AG04450 (cell line): ENCODE measurements at regions not wholly inside any gene's neighbourhood (a gene's known extent, or its start where the extent isn't known, plus 50 kb on each side); places are given as distances from the start of the nearest gene placed in this dataset.

Source experiments
- CTCF ChIA-PET: fragments of 300-600, 350-600 bp; formaldehyde crosslinking; extraction: SDS; loops from one replicate; lab custom pipeline; 2022; ENCODE audit warnings: antibody characterized with exemption, inconsistent platforms; lab: Charles Lee
- POLR2A ChIA-PET: fragments of 350-600 bp; formaldehyde crosslinking; extraction: SDS; loops from one replicate; lab custom pipeline; 2021; ENCODE audit warnings: antibody characterized with exemption, inconsistent platforms; lab: Yijun Ruan, JAX
- DNase-seq: peaks from one replicate; pipeline ENCODE4 v3.0.0-alpha.2; 2011; ENCODE audit warnings: low read depth, low spot score
- H3K27ac ChIP-seq: one replicate; pipeline ENCODE4 v1.5.1; 2012; ENCODE audit warnings: low read depth, low read length, control low read depth
- H3K27me3 ChIP-seq: one replicate; pipeline ENCODE4 v1.6.0; 2012; ENCODE audit warnings: low read length; ENCODE audit not compliant: control insufficient read depth, insufficient read depth
- H3K4me3 ChIP-seq: 2 replicates; pipeline ENCODE4 v1.5.1; 2011; ENCODE audit warnings: mild to moderate bottlenecking, low read depth, low read length, control low read depth
- H3K9me3 ChIP-seq: 2 replicates; pipeline ENCODE4 v1.5.1; 2012; ENCODE audit warnings: low read length; ENCODE audit not compliant: control insufficient read depth, insufficient read depth
- CTCF ChIP-seq: IDR thresholded peaks from 2 replicates; pipeline ENCODE4 v1.5.1; 2011; ENCODE audit warnings: low read depth, low read length, control low read depth, inconsistent platforms

GRCh38 chr12:105951732-105952131, 187.0 kb downstream of the NUAK1 start:
- H3K9me3 ChIP-seq = no peaks in the 10 kb centered on the region
- no peak for TF ChIP-seq CTCF
- ChIA-PET CTCF (no interaction called here), POLR2A (no interaction called here)
- no peak overlapping the region for H3K4me3 ChIP-seq
- no peak overlapping the region for H3K27ac ChIP-seq
- H3K27me3 ChIP-seq = no peaks in the 10 kb centered on the region
- no peak for DNase-seq

- no peak overlapping the region for H3K4me3 ChIP-seq
- ChIA-PET CTCF (no interaction called here), POLR2A (no interaction called here)
- no peak overlapping the region for H3K27ac ChIP-seq
- no peak for DNase-seq
- H3K9me3 ChIP-seq = no peaks in the 10 kb centered on the region
- no peak for TF ChIP-seq CTCF
- H3K27me3 ChIP-seq = no peaks in the 10 kb centered on the region
Observed at GRCh38 chr12:105954951-105955931, 183.5 kb downstream of the NUAK1 start.

- no peak overlapping the region for H3K27ac ChIP-seq
- H3K27me3 ChIP-seq = no peaks in the 10 kb centered on the region
- no peak for DNase-seq
- TF ChIP-seq CTCF = no peak
- H3K4me3 ChIP-seq = no peak overlapping the region
- ChIA-PET POLR2A (no interaction called here), CTCF (no interaction called here)
- H3K9me3 ChIP-seq = no peaks in the 10 kb centered on the region
Observed at GRCh38 chr12:105955976-105956375, 182.8 kb downstream of the NUAK1 start.

- Histone ChIP-seq H3K9me3 (no peaks in the 10 kb centered on the region), H3K4me3 (no peak overlapping the region), H3K27me3 (no peaks in the 10 kb centered on the region), H3K27ac (no peak overlapping the region)
- no peak for DNase-seq
- TF ChIP-seq CTCF = no peak
- CTCF ChIA-PET = no interaction called here
- POLR2A ChIA-PET = no interaction called here
Observed at GRCh38 chr12:105956662-105957457, 181.9 kb downstream of the NUAK1 start.
